ENCODE measurements at regions not wholly inside any gene's neighbourhood (a gene's known extent, or its start where the extent isn't known, plus 50 kb on each side); places are given as distances from the start of the nearest gene placed in this dataset.
"Not testable (repeated sequence)": the region's sequence is repeated elsewhere in the genome, so short reads cannot be mapped to it uniquely, and the experiment has no call there.

DNA sequence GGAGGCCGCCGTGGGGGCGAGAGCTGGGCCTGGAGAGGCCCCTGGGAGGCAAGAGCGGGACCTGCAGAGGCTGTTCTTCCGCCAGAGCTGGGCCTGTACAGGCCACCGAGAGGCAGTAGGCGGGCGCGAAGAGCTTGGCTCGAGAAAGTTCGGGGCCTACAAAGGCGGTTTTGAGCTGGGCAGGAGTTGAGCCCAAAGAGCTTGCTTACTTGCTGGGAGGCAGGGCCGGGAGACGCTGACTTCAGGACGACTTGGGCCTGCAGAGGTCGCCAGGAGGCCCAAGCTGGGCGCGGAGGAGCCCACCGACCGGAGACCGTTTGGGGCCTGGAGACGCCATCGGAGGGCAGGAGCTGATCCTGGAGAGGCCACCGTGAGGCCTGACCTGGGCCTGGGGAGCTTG is 257.1 kb upstream of the NUPR2 start:
- TF ChIP-seq POLR2A (IDR thresholded peaks at IDR 0.05): not testable (repeated sequence)
- TF ChIP-seq, protein P1, sequence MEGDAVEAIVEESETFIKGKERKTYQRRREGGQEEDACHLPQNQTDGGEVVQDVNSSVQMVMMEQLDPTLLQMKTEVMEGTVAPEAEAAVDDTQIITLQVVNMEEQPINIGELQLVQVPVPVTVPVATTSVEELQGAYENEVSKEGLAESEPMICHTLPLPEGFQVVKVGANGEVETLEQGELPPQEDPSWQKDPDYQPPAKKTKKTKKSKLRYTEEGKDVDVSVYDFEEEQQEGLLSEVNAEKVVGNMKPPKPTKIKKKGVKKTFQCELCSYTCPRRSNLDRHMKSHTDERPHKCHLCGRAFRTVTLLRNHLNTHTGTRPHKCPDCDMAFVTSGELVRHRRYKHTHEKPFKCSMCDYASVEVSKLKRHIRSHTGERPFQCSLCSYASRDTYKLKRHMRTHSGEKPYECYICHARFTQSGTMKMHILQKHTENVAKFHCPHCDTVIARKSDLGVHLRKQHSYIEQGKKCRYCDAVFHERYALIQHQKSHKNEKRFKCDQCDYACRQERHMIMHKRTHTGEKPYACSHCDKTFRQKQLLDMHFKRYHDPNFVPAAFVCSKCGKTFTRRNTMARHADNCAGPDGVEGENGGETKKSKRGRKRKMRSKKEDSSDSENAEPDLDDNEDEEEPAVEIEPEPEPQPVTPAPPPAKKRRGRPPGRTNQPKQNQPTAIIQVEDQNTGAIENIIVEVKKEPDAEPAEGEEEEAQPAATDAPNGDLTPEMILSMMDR (IDR thresholded peaks at IDR 0.05): not testable (repeated sequence)

All from esophagus squamous epithelium (tissue), 4 donors.